Mammary epithelial cell (primary cell): ENCODE measurements at regions not wholly inside any gene's neighbourhood (a gene's known extent, or its start where the extent isn't known, plus 50 kb on each side); places are given as distances from the start of the nearest gene placed in this dataset.

Source experiments
- CTCF ChIP-seq, 2 donors: IDR thresholded peaks in 1 of 2; conservative IDR thresholded peaks in 1 of 2; 2 replicates each; pipeline ENCODE4 v1.5.1; 2011 to 2012; ENCODE audit warnings: inconsistent platforms in 2 of 2, low read length in 2 of 2, mild to moderate bottlenecking in 2 of 2, control low read depth in 1 of 2, low read depth in 1 of 2; ENCODE audit not compliant: insufficient read depth in 1 of 2; ENCODE audit errors: extremely low read depth in 1 of 2
- EZH2 ChIP-seq: IDR thresholded peaks from 2 replicates; pipeline ENCODE4 v1.6.1; 2012; ENCODE audit warnings: low read length, inconsistent platforms, borderline replicate concordance

- no peak for TF ChIP-seq CTCF (conservative IDR thresholded peaks at IDR 0.05 in 1 of 2, IDR thresholded peaks at IDR 0.05 in 1 of 2; ENCODE audit: extremely low read depth in 1 of 2, insufficient read depth in 1 of 2, low read depth in 1 of 2, low read length in 2 of 2)
- no peak for TF ChIP-seq EZH2
Observed at GRCh38 chr16:35744084-35744483, 2284.7 kb downstream of the TP53TG3F start.
